ENCODE measurements at regions not wholly inside any gene's neighbourhood (a gene's known extent, or its start where the extent isn't known, plus 50 kb on each side); places are given as distances from the start of the nearest gene placed in this dataset.

DNA sequence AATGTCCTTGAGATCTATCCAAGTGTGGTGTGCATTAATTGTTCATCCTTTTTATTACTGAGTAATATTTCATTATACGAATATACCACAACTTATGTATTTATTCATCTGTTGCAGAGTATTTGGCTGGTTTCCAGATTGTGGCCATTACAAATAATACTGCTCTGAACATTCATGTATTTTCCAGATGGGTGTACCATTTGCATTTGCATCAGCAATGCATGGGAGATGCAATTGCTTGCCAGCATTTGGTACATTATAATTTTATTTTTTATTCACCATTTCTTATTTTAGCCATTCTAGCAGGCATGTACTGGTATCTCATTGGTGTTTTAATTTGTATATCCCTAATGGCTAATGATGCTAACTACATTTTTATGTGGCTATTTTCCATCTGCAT, 162.4 kb downstream of the SCG2 start:
- TF ChIP-seq POLR2AphosphoS5 (IDR thresholded peaks at IDR 0.05) (no peak), EP300 (IDR thresholded peaks at IDR 0.05) (no peak)
